Heart left ventricle (tissue), 16 donors: ENCODE measurements at regions not wholly inside any gene's neighbourhood (a gene's known extent, or its start where the extent isn't known, plus 50 kb on each side); places are given as distances from the start of the nearest gene placed in this dataset.

Experiments used
- ATAC-seq, 4 donors: fragments of 200-7000 bp; cut with Tn5 transposase; one replicate each; pipeline ENCODE4 v1.9.1; 2020 to 2022; ENCODE audit warnings: moderate library complexity in 4 of 4, mild to moderate bottlenecking in 3 of 4, moderate number of reproducible peaks in 1 of 4
- DNase-seq, 5 donors: peaks; one replicate each; pipeline ENCODE4 v3.0.0-alpha.2; 2020
- H3K27ac ChIP-seq, 12 donors: fragments of 200-600 bp; sonication (generic) in 4 of 12; one replicate each; pipeline versions ENCODE4 v1.5.0 to v1.8.0; 2016 to 2022; ENCODE audit warnings: mild to moderate bottlenecking in 2 of 12
- H3K27me3 ChIP-seq, 9 donors: fragments of 200-600 bp; sonication (generic) in 2 of 9; one replicate each; pipeline versions ENCODE4 v1.5.1 to v1.8.0; 2016 to 2022; ENCODE audit warnings: mild to moderate bottlenecking in 3 of 9
- H3K36me3 ChIP-seq, 9 donors: fragments of 200-600 bp; sonication (generic) in 2 of 9; one replicate each; pipeline versions ENCODE4 v1.5.0 to v1.8.0; 2018 to 2022; ENCODE audit warnings: mild to moderate bottlenecking in 2 of 9
- H3K4me1 ChIP-seq, 12 donors: fragments of 200-600 bp; sonication (generic) in 4 of 12; one replicate each; pipeline versions ENCODE4 v1.5.0 to v1.8.0; 2016 to 2022; ENCODE audit warnings: mild to moderate bottlenecking in 3 of 12
- H3K4me3 ChIP-seq, 12 donors: fragments of 200-600 bp; sonication (generic) in 4 of 12; one replicate each; pipeline versions ENCODE4 v1.5.0 to v1.8.0; 2017 to 2022; ENCODE audit warnings: mild to moderate bottlenecking in 9 of 12, moderate library complexity in 4 of 12
- H3K9me3 ChIP-seq, 12 donors: fragments of 200-600 bp; sonication (generic) in 4 of 12; one replicate each; pipeline versions ENCODE4 v1.5.0 to v1.8.0; 2016 to 2022; ENCODE audit warnings: mild to moderate bottlenecking in 1 of 12
- CTCF ChIP-seq, 12 donors: fragments of 200-600 bp; sonication (generic) in 4 of 12; IDR thresholded peaks; one replicate each; pipeline versions ENCODE4 v1.5.0 to v1.8.0; 2018 to 2022; ENCODE audit warnings: antibody characterized with exemption in 12 of 12, mild to moderate bottlenecking in 5 of 12
- POLR2A ChIP-seq, 2 donors: fragments of 450-650 bp; IDR thresholded peaks; one replicate each; pipeline ENCODE4 v1.6.1; 2017; ENCODE audit warnings: antibody characterized with exemption in 2 of 2, mild to moderate bottlenecking in 2 of 2, moderate library complexity in 2 of 2
- WGBS, 4 donors: extraction: QIAGEN DNeasy Blood & Tissue Kit in 2 of 4; methylation state at CpG; one replicate each; pipeline versions ENCODE4 v1.1.5 to v1.1.7; 2013 to 2018; 5-methylcytosine and 5-hydroxymethylcytosine counted together
- intact Hi-C, 10 donors: fragments of 100-400 bp; cut with DNase I; formaldehyde crosslinking; loops; one replicate each; pipeline versions ENCODE4 v1.11.1 to v1.14.2; 2022
- donor health status: ischemic (EF 13 %, LVEDD 7.1; RV severe dilation, severe dysfunction).
- donor health status: healthy with polysubstance abuse.
- donor health status: DM: no; HTN: yes; CAD: no.
- donor health status: DM: no; HTN: no; CAD: no.
- donor health status: ischemic (EF 25% LVEDD 6.9; RV normal size, moderate dysfunction).
- donor health status: ischemic (EF 25% LVEDD 5.7; RV mildly dilated, moderate dysfunction).
- donor health status: healthy.
- donor health status: DM: yes; HTN: yes; CAD: no.
- donor health status: ischemic (EF 35%, LVEDD 5.7; RV mildly dilated, moderate dysfunction).
- donor health status: nonischemic (EF 11% LVEDD 7.7; RV severe dilation, severe dysfunction).
- donor health status: DM: yes; HTN: yes; CAD: no.
- donor health status: PGD.
- donor health status: ischemic (EF 29% LVEDD 5.4; RV normal size, mild dysfunction).
- donor health status: nonischemic (EF 23%, LVEDD 6.1; RV moderate dilation, normal function).

GRCh38 chr5:174421408-174421805, 303.0 kb upstream of the MSX2 start:
- Histone ChIP-seq H3K4me1 (peaks cover 0 to 16% (median 1%) of the 10 kb centered on the region in 12 donors), H3K4me3 (no peak overlapping the region), H3K9me3 (no peaks in the 10 kb centered on the region), H3K27ac (no peak overlapping the region), H3K27me3 (peaks cover 0 to 40% (median 11%) of the 10 kb centered on the region in 9 donors), H3K36me3 (no peaks in the 10 kb centered on the region)
- no peak for ATAC-seq
- intact Hi-C loops, result loop anchor here in 6 of 10 donors (2.0 to 10.0 kb wide), 5 partner anchors 311 to 516 kb away; no protein-coding TSS in a partner anchor
- no peak for DNase-seq
- TF ChIP-seq CTCF (IDR thresholded peaks at IDR 0.05) (no peak), POLR2A (IDR thresholded peaks at IDR 0.05) (no peak)
- WGBS, 4 donors, result 53 to 69% (median 64%) methylated on average over 7 of the region's 7 CpGs

- Histone ChIP-seq H3K9me3 (no peaks in the 10 kb centered on the region), H3K4me1 (peaks cover 0 to 16% (median 1%) of the 10 kb centered on the region in 12 donors), H3K27ac (no peak overlapping the region), H3K36me3 (no peaks in the 10 kb centered on the region), H3K4me3 (no peak overlapping the region), H3K27me3 (peaks cover 0 to 34% (median 4%) of the 10 kb centered on the region in 9 donors)
- no peak for TF ChIP-seq CTCF (IDR thresholded peaks at IDR 0.05)
- TF ChIP-seq POLR2A (IDR thresholded peaks at IDR 0.05), result no peak
- WGBS, 4 donors, result 72 to 89% (median 82%) methylated on average over 11 of the region's 11 CpGs
- ATAC-seq (no peak), DNase-seq (no peak)
- intact Hi-C loops, result loop anchor here in 5 of 10 donors (5.0 to 10.0 kb wide), 4 partner anchors 309 to 514 kb away; no protein-coding TSS in a partner anchor
These were observed 300.8 kb upstream of the MSX2 start for GRCh38 chr5:174423558-174423957.

- Histone ChIP-seq H3K27me3 (peaks cover 0 to 34% (median 3%) of the 10 kb centered on the region in 9 donors), H3K4me1 (peaks cover 0 to 11% (median under 1%) of the 10 kb centered on the region in 12 donors), H3K9me3 (no peaks in the 10 kb centered on the region), H3K4me3 (no peak overlapping the region), H3K27ac (no peak overlapping the region), H3K36me3 (no peaks in the 10 kb centered on the region)
- 71 to 77% (median 74%) methylated on average over 8 of the region's 8 CpGs for WGBS, 4 donors
- DNase-seq, result no peak
- no peak for ATAC-seq
- intact Hi-C loops, result loop anchor here in 5 of 10 donors (5.0 to 10.0 kb wide), 4 partner anchors 308 to 513 kb away; no protein-coding TSS in a partner anchor
- no peak for TF ChIP-seq CTCF (IDR thresholded peaks at IDR 0.05)
- no peak for TF ChIP-seq POLR2A (IDR thresholded peaks at IDR 0.05)
These were observed 299.9 kb upstream of the MSX2 start for GRCh38 chr5:174424219-174425053.

GRCh38 chr5:174425271-174425963, 299.0 kb upstream of the MSX2 start:
- DNase-seq (no peak), ATAC-seq (no peak)

More at GRCh38 chr5:174425271-174425963, 299.0 kb upstream of the MSX2 start:
- intact Hi-C loops, result loop anchor here in 1 of 10 donors (10.0 kb wide), 1 partner anchor 309 kb away; no protein-coding TSS in a partner anchor
- no peaks in the 10 kb centered on the region for H3K9me3 ChIP-seq
- TF ChIP-seq POLR2A (IDR thresholded peaks at IDR 0.05) (no peak), CTCF (IDR thresholded peaks at IDR 0.05) (no peak)
- H3K27ac ChIP-seq, result no peak overlapping the region
- WGBS, 4 donors, result 28 to 37% (median 37%) methylated on average over 5 to 6 of the region's 6 CpGs
- H3K27me3 ChIP-seq, result peaks cover 0 to 27% (median 3%) of the 10 kb centered on the region in 9 donors
- peaks cover 0 to 11% (median 0%) of the 10 kb centered on the region in 12 donors for H3K4me1 ChIP-seq
- no peak overlapping the region for H3K4me3 ChIP-seq
- H3K36me3 ChIP-seq, result no peaks in the 10 kb centered on the region
